Stomach (tissue), 8 donors: ENCODE measurements at regions not wholly inside any gene's neighbourhood (a gene's known extent, or its start where the extent isn't known, plus 50 kb on each side); places are given as distances from the start of the nearest gene placed in this dataset.

Source experiments
- DNase-seq, 2 donors: peaks; one replicate each; pipeline versions ENCODE4 v3.0.0 to v3.0.0-alpha.2; 2013 to 2019
- H3K27ac ChIP-seq, 5 donors: fragments of 200-600 bp in 4 of 5; sonication (generic) in 4 of 5; one replicate each; pipeline ENCODE4 v1.5.1; 2013 to 2019; ENCODE audit warnings: mild to moderate bottlenecking in 1 of 5, moderate library complexity in 1 of 5
- H3K27me3 ChIP-seq, 3 donors: fragments of 200-600 bp; sonication (generic); one replicate each; pipeline ENCODE4 v1.5.1; 2017 to 2019; ENCODE audit warnings: mixed run types in 1 of 3
- H3K36me3 ChIP-seq, 4 donors: fragments of 200-600 bp; sonication (generic); 1 replicate in 3 of 4; 2 replicates in 1 of 4; pipeline ENCODE4 v1.5.1; 2016 to 2019
- H3K4me1 ChIP-seq, 4 donors: fragments of 200-600 bp; sonication (generic); one replicate each; pipeline ENCODE4 v1.5.1; 2016 to 2019
- H3K4me3 ChIP-seq, 4 donors: fragments of 200-600 bp; sonication (generic) in 3 of 4; one replicate each; pipeline ENCODE4 v1.5.1; 2016 to 2019; ENCODE audit warnings: mild to moderate bottlenecking in 1 of 4
- H3K9me3 ChIP-seq, 4 donors: fragments of 200-600 bp; sonication (generic); one replicate each; pipeline ENCODE4 v1.5.1; 2016 to 2019
- EP300 ChIP-seq: sonication (generic); formaldehyde crosslinking; IDR thresholded peaks from one replicate; pipeline ENCODE4 v1.6.1; 2017; ENCODE audit warnings: antibody characterized with exemption
- POLR2A ChIP-seq, 4 donors: fragments of 450-650 bp; IDR thresholded peaks; one replicate each; pipeline ENCODE4 v1.6.1; 2016; ENCODE audit warnings: antibody characterized with exemption in 4 of 4, control low read depth in 2 of 4, mild to moderate bottlenecking in 1 of 4, moderate library complexity in 1 of 4
- POLR2AphosphoS5 ChIP-seq, 3 donors: sonication (generic); formaldehyde crosslinking; IDR thresholded peaks; one replicate each; pipeline ENCODE4 v1.6.1; 2016; ENCODE audit warnings: antibody characterized with exemption in 3 of 3
- WGBS, 5 donors: extraction: QIAGEN DNeasy Blood & Tissue Kit in 3 of 5; methylation state at CpG; one replicate each; pipeline versions ENCODE4 v1.1.5 to v1.1.7; 2013 to 2018; 5-methylcytosine and 5-hydroxymethylcytosine counted together
- intact Hi-C: fragments of 100-400 bp; cut with DNase I; formaldehyde crosslinking; loops from one replicate; pipeline ENCODE4 v1.15.1; 2023; ENCODE audit warnings: low total_unique reads
- TF ChIP-seq, protein P1 (sequence below), 7 experiments: fragments of 450-650 bp in 4 of 7; fragments of 200-600 bp in 3 of 7; sonication (generic) in 3 of 7; IDR thresholded peaks; one replicate each; pipeline ENCODE4 v1.5.1; 2016 to 2019; ENCODE audit warnings: antibody characterized with exemption in 7 of 7, control low read depth in 2 of 7, mild to moderate bottlenecking in 1 of 7
- donor health status: healthy with polysubstance abuse.
- donor health status: Bipolar disorder and iron deficiency.
- donor health status: healthy.

DNA sequence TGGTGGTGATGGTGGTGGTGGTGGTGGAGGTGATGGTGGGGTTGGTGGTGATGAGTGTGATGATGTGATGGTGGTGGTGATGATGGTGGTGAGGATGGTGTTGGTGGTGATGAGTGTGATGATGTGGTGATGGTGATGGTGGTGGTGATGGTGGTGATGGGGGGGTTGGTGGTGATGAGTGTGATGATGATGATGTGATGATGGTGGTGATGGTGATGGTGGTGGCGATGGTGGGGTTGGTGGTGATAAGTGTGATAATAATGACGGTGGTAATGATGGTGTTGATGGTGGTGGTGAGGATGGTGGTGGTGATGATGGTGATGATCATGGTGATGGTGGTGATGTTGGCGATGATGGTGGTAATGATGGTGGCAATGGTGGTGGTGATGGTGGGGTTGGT lies 67.7 kb downstream of the RRM2 start:
- Histone ChIP-seq H3K27ac (no peak overlapping the region), H3K4me3 (no peak overlapping the region), H3K9me3 (no peaks in the 10 kb centered on the region), H3K36me3 (no peaks in the 10 kb centered on the region), H3K27me3 (no peaks in the 10 kb centered on the region), H3K4me1 (peaks cover 0 to 14% (median 3%) of the 10 kb centered on the region in 4 donors)
- WGBS, 5 donors, result 93 to 99% (median 99%) methylated on average over 3 of the region's 3 CpGs
- TF ChIP-seq, protein P1, sequence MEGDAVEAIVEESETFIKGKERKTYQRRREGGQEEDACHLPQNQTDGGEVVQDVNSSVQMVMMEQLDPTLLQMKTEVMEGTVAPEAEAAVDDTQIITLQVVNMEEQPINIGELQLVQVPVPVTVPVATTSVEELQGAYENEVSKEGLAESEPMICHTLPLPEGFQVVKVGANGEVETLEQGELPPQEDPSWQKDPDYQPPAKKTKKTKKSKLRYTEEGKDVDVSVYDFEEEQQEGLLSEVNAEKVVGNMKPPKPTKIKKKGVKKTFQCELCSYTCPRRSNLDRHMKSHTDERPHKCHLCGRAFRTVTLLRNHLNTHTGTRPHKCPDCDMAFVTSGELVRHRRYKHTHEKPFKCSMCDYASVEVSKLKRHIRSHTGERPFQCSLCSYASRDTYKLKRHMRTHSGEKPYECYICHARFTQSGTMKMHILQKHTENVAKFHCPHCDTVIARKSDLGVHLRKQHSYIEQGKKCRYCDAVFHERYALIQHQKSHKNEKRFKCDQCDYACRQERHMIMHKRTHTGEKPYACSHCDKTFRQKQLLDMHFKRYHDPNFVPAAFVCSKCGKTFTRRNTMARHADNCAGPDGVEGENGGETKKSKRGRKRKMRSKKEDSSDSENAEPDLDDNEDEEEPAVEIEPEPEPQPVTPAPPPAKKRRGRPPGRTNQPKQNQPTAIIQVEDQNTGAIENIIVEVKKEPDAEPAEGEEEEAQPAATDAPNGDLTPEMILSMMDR (IDR thresholded peaks at IDR 0.05), result no peak
- TF ChIP-seq EP300 (no peak), POLR2A (IDR thresholded peaks at IDR 0.05) (no peak), POLR2AphosphoS5 (IDR thresholded peaks at IDR 0.05) (no peak)
- intact Hi-C loops, result no loop called here
- no peak for DNase-seq

DNA sequence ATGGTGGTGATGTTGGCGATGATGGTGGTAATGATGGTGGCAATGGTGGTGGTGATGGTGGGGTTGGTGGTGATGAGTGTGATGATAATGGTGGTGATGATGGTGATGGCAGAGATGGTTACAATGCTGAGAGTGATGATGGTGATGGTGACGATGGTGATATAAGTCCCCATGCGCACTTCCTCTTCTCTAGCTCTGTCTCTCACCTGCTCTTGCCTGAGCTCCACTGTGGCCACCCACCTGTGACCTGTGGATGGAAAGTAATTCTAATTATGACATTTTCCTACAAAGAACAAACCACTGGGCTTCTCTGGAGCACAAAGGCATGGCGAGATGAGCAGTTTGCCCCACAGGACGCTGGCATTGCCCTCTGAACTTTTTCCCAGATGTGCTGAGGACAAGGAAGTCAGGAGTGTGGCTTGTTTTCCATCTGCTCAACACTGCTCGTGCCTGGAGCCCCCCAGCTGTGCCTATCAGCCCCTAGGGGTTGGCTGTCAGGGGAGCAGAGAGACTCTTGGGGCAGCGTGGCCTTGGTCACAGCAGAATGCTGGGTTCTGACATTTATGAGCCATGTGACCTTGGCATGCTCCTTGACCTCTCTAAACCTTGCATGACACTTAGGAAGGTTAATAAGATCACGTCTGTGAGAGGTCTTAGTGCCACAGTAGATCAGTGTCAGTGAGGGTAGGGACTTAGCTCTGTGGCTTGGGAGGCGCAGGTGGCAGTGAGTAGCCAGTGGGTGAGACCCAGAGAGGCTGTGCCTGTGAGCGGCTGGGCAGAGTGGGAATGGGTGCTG lies 68.4 kb downstream of the RRM2 start:
- 85 to 95% (median 91%) methylated on average over 8 to 10 of the region's 10 CpGs for WGBS, 5 donors
- Histone ChIP-seq H3K27ac (no peak overlapping the region), H3K4me3 (no peak overlapping the region), H3K27me3 (no peaks in the 10 kb centered on the region), H3K9me3 (no peaks in the 10 kb centered on the region), H3K4me1 (peaks cover 0 to 14% (median 4%) of the 10 kb centered on the region in 4 donors), H3K36me3 (no peaks in the 10 kb centered on the region)
- TF ChIP-seq POLR2AphosphoS5 (IDR thresholded peaks at IDR 0.05) (no peak), EP300 (no peak), POLR2A (IDR thresholded peaks at IDR 0.05) (no peak)
- TF ChIP-seq, protein P1 (IDR thresholded peaks at IDR 0.05), result no peak
- no peak for DNase-seq
- intact Hi-C loops, result no loop called here

DNA sequence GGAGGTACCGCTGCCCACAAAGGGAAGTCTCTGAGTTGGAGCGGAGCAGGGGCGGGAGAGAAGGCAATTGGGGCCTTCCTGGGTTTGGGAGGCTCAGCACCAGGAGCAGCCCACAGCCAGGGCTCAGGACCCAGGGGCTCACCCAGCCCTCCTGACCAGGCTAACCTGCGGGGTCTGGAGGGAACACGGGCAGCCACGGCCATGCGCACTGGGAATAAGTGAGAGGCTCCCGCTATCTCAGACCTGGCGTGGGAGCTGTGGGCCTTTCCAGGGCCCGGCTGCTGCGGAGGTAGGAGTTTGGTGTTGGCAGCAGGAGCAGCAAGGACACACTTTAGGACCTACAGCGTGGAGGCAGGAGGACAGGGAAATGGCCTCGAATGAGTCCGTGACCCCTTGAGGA lies 69.0 kb downstream of the RRM2 start:
- H3K36me3 ChIP-seq, result no peaks in the 10 kb centered on the region
- TF ChIP-seq POLR2AphosphoS5 (IDR thresholded peaks at IDR 0.05) (no peak), POLR2A (IDR thresholded peaks at IDR 0.05) (no peak), EP300 (no peak)
- TF ChIP-seq, protein P1 (IDR thresholded peaks at IDR 0.05), result no peak
- H3K27me3 ChIP-seq, result no peaks in the 10 kb centered on the region
- WGBS, 5 donors, result 91 to 98% (median 96%) methylated on average over 6 to 14 of the region's 14 CpGs
- H3K27ac ChIP-seq, result no peak overlapping the region
- intact Hi-C loops, result no loop called here
- DNase-seq, result no peak
- no peak overlapping the region for H3K4me3 ChIP-seq
- no peaks in the 10 kb centered on the region for H3K9me3 ChIP-seq
- H3K4me1 ChIP-seq, result peaks cover 0 to 18% (median 10%) of the 10 kb centered on the region in 4 donors

DNA sequence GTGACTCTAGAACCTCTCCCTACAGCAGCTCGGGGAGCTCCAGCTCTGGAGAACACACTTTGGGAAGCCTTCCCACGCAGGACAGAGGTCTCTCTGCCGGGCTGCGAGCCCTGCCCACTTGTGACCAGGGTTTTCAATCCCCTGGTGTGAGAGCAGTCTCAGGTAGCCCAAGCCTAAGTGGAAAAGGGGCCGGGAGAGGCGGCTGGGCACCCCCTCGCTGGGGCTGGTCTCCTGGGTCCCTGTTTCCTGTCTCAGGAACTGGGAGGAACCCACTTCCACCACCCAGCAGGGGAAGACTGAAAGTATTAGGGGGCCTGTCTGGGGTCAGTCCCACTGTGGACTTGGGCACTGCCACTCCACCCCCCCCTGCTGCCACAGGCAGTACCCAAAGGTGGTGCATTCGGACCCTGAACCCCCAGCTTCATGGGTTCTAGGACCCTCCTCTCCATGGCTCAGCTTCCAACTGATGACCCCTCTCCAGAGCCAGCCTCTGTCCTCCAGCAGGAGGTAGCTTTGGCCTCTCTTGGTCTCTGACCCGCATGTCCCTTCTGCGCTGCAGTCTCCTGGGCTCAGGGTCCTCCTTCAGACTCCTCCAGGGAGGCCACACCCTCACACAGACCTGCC lies 70.0 kb downstream of the RRM2 start:
- H3K27ac ChIP-seq, result no peak overlapping the region
- no peaks in the 10 kb centered on the region for H3K27me3 ChIP-seq
- H3K9me3 ChIP-seq, result no peaks in the 10 kb centered on the region
- intact Hi-C loops, result no loop called here
- WGBS, 5 donors, result 82 to 93% (median 87%) methylated on average over 9 to 10 of the region's 10 CpGs
- no peak overlapping the region for H3K4me3 ChIP-seq
- peak in 1 of 2 donors; percentile 2 for DNase-seq
- H3K36me3 ChIP-seq, result no peaks in the 10 kb centered on the region
- TF ChIP-seq EP300, result no peak
- peaks cover 0 to 21% (median 13%) of the 10 kb centered on the region in 4 donors for H3K4me1 ChIP-seq
